Fibroblast of lung (primary cell): ENCODE measurements at regions not wholly inside any gene's neighbourhood (a gene's known extent, or its start where the extent isn't known, plus 50 kb on each side); places are given as distances from the start of the nearest gene placed in this dataset.
A peak's percentile ranks its signal among the peaks of the same experiment; 100 is the strongest.

Experiments used
- DNase-seq, 2 donors: peaks; one replicate each; pipeline versions ENCODE4 v3.0.0 to v3.0.0-alpha.2; 2010; ENCODE audit warnings: low read depth in 2 of 2
- H2AFZ ChIP-seq: 2 replicates; pipeline ENCODE4 v1.5.1; 2012; ENCODE audit warnings: low read length, control low read depth, inconsistent platforms
- H3K27ac ChIP-seq: 2 replicates; pipeline ENCODE4 v1.5.1; 2011; ENCODE audit warnings: low read length, control low read depth; ENCODE audit not compliant: insufficient read depth
- H3K27me3 ChIP-seq: 2 replicates; pipeline ENCODE4 v1.5.1; 2011; ENCODE audit warnings: mild to moderate bottlenecking, low read length; ENCODE audit not compliant: control insufficient read depth, insufficient read depth
- H3K36me3 ChIP-seq: 2 replicates; pipeline ENCODE4 v1.5.1; 2011; ENCODE audit warnings: low read length; ENCODE audit not compliant: control insufficient read depth, insufficient read depth
- H3K4me1 ChIP-seq: 2 replicates; pipeline ENCODE4 v1.5.1; 2011; ENCODE audit warnings: low read length; ENCODE audit not compliant: control insufficient read depth, insufficient read depth; ENCODE audit errors: extremely low read depth
- H3K4me2 ChIP-seq: 2 replicates; pipeline ENCODE4 v1.5.1; 2011; ENCODE audit warnings: low read length, control low read depth; ENCODE audit not compliant: insufficient read depth; ENCODE audit errors: extremely low read depth
- H3K4me3 ChIP-seq, 4 experiments: fragments of 200-600 bp in 1 of 4; sonication (generic) in 1 of 4; replicated peaks in 1 of 4; 2 replicates each; pipeline ENCODE4 v1.5.1; 2011 to 2016; ENCODE audit warnings: low read length in 4 of 4, low read depth in 3 of 4, mild to moderate bottlenecking in 3 of 4, control low read depth in 2 of 4, inconsistent platforms in 1 of 4, mixed read lengths in 1 of 4; ENCODE audit not compliant: insufficient read depth in 1 of 4; ENCODE audit errors: control extremely low read depth in 1 of 4
- H3K79me2 ChIP-seq: 2 replicates; pipeline ENCODE4 v1.5.1; 2012; ENCODE audit warnings: mild to moderate bottlenecking, low read length, inconsistent platforms; ENCODE audit not compliant: control insufficient read depth, insufficient read depth
- H3K9ac ChIP-seq: 2 replicates; pipeline ENCODE4 v1.5.1; 2011; ENCODE audit warnings: mild to moderate bottlenecking, low read length, control low read depth; ENCODE audit not compliant: insufficient read depth
- H3K9me3 ChIP-seq: 2 replicates; pipeline ENCODE4 v1.5.1; 2012; ENCODE audit warnings: low read depth, low read length; ENCODE audit not compliant: control insufficient read depth, insufficient read depth
- H4K20me1 ChIP-seq: 2 replicates; pipeline ENCODE4 v1.5.1; 2011; ENCODE audit warnings: low read length; ENCODE audit not compliant: control insufficient read depth, insufficient read depth; ENCODE audit errors: extremely low read depth
- CTCF ChIP-seq, 2 donors: IDR thresholded peaks in 1 of 2; conservative IDR thresholded peaks in 1 of 2; 1 replicate in 1 of 2; 2 replicates in 1 of 2; pipeline ENCODE4 v1.5.1; 2011 to 2012; ENCODE audit warnings: low read length in 2 of 2, control low read depth in 1 of 2, inconsistent platforms in 1 of 2, low read depth in 1 of 2, mild to moderate bottlenecking in 1 of 2
- EZH2 ChIP-seq: IDR thresholded peaks from 2 replicates; pipeline ENCODE4 v1.5.1; 2012; ENCODE audit warnings: low read length, control low read depth, mild to moderate bottlenecking; ENCODE audit errors: missing control alignments

GRCh38 chr14:84643446-84643845, 886.5 kb upstream of the FLRT2 start:
- Histone ChIP-seq H3K27me3 (no peaks in the 10 kb centered on the region), H3K79me2 (no peaks in the 10 kb centered on the region), H3K9me3 (no peaks in the 10 kb centered on the region), H2AFZ (no peak overlapping the region), H4K20me1 (no peaks in the 10 kb centered on the region), H3K9ac (no peak overlapping the region), H3K4me2 (no peak overlapping the region), H3K4me1 (no peaks in the 10 kb centered on the region), H3K36me3 (no peaks in the 10 kb centered on the region), H3K4me3 (no peak overlapping the region), H3K27ac (no peak overlapping the region)
- no peak for DNase-seq
- no peak for TF ChIP-seq EZH2
- TF ChIP-seq CTCF (conservative IDR thresholded peaks at IDR 0.05 in 1 of 2, IDR thresholded peaks at IDR 0.05 in 1 of 2; ENCODE audit: low read depth in 1 of 2, low read length in 2 of 2) = no peak

GRCh38 chr14:84646786-84647500, 883.0 kb upstream of the FLRT2 start:
- Histone ChIP-seq H3K27me3 (no peaks in the 10 kb centered on the region), H3K9ac (no peak overlapping the region), H3K9me3 (no peaks in the 10 kb centered on the region), H3K4me2 (no peak overlapping the region), H3K27ac (no peak overlapping the region), H3K4me3 (no peak overlapping the region), H3K4me1 (no peaks in the 10 kb centered on the region), H4K20me1 (no peaks in the 10 kb centered on the region), H3K79me2 (no peaks in the 10 kb centered on the region), H3K36me3 (no peaks in the 10 kb centered on the region), H2AFZ (no peak overlapping the region)
- peak in 1 of 2 donors; percentile 61 for DNase-seq
- TF ChIP-seq EZH2 = no peak
- no peak for TF ChIP-seq CTCF (conservative IDR thresholded peaks at IDR 0.05 in 1 of 2, IDR thresholded peaks at IDR 0.05 in 1 of 2; ENCODE audit: low read depth in 1 of 2, low read length in 2 of 2)

GRCh38 chr14:84655014-84655413, 874.9 kb upstream of the FLRT2 start:
- Histone ChIP-seq H3K9me3 (no peaks in the 10 kb centered on the region), H3K4me3 (no peak overlapping the region), H3K27me3 (no peaks in the 10 kb centered on the region), H3K79me2 (no peaks in the 10 kb centered on the region), H3K4me1 (no peaks in the 10 kb centered on the region), H3K36me3 (no peaks in the 10 kb centered on the region), H3K9ac (no peak overlapping the region), H3K27ac (no peak overlapping the region), H3K4me2 (no peak overlapping the region), H4K20me1 (no peaks in the 10 kb centered on the region), H2AFZ (no peak overlapping the region)
- no peak for DNase-seq
- no peak for TF ChIP-seq CTCF (conservative IDR thresholded peaks at IDR 0.05 in 1 of 2, IDR thresholded peaks at IDR 0.05 in 1 of 2; ENCODE audit: low read depth in 1 of 2, low read length in 2 of 2)
- TF ChIP-seq EZH2 = no peak
